ENCODE measurements at regions not wholly inside any gene's neighbourhood (a gene's known extent, or its start where the extent isn't known, plus 50 kb on each side); places are given as distances from the start of the nearest gene placed in this dataset.
"Not testable (repeated sequence)": the region's sequence is repeated elsewhere in the genome, so short reads cannot be mapped to it uniquely, and the experiment has no call there.

DNA sequence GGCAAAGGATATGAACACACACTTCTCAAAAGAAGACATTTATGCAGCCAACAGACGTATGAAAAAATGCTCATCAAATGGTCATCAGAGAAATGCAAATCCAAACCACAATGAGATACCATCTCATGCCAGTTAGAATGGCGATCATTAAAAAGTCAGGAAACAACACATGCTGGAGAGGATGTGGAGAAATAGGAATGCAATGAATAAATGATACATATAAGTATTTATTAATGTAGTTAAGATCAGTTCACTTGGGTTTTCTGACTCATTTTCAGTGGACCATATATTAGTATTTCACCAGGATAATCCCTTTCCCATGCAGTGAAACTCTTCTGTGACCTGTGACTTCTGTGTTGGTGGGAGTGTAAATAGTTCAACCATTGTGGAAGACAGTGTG, 110.1 kb downstream of the ATXN3L start:
- TF ChIP-seq, protein P1, sequence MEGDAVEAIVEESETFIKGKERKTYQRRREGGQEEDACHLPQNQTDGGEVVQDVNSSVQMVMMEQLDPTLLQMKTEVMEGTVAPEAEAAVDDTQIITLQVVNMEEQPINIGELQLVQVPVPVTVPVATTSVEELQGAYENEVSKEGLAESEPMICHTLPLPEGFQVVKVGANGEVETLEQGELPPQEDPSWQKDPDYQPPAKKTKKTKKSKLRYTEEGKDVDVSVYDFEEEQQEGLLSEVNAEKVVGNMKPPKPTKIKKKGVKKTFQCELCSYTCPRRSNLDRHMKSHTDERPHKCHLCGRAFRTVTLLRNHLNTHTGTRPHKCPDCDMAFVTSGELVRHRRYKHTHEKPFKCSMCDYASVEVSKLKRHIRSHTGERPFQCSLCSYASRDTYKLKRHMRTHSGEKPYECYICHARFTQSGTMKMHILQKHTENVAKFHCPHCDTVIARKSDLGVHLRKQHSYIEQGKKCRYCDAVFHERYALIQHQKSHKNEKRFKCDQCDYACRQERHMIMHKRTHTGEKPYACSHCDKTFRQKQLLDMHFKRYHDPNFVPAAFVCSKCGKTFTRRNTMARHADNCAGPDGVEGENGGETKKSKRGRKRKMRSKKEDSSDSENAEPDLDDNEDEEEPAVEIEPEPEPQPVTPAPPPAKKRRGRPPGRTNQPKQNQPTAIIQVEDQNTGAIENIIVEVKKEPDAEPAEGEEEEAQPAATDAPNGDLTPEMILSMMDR (IDR thresholded peaks at IDR 0.05), result not testable (repeated sequence)
- not testable (repeated sequence) for TF ChIP-seq POLR2A (IDR thresholded peaks at IDR 0.05)
